ENCODE measurements at regions not wholly inside any gene's neighbourhood (a gene's known extent, or its start where the extent isn't known, plus 50 kb on each side); places are given as distances from the start of the nearest gene placed in this dataset.

- no peak for DNase-seq (ENCODE audit: low read depth, low spot score)
- FAIRE-seq = no peak
- Histone ChIP-seq H3K36me3 (ENCODE audit: control insufficient read depth in 2 of 2, extremely low read depth in 1 of 2, insufficient read depth in 2 of 2, low read length in 2 of 2) (no peaks in the 10 kb centered on the region), H2AFZ (ENCODE audit: control insufficient read depth, low read length) (peak overlapping the region; percentile 39), H3K27ac (ENCODE audit: control insufficient read depth, insufficient read depth, low read length) (no peak overlapping the region), H3K79me2 (ENCODE audit: control insufficient read depth, insufficient read depth, low read length) (no peaks in the 10 kb centered on the region), H3K27me3 (ENCODE audit: control insufficient read depth, extremely low read depth, insufficient read depth, low read length) (no peaks in the 10 kb centered on the region), H4K20me1 (ENCODE audit: control insufficient read depth, extremely low read depth, insufficient read depth, low read length) (no peaks in the 10 kb centered on the region), H3K4me2 (ENCODE audit: control insufficient read depth, extremely low read depth, insufficient read depth, low read depth, low read length) (no peak overlapping the region), H3K4me3 (ENCODE audit: control insufficient read depth in 2 of 3, extremely low read depth in 1 of 3, insufficient read depth in 2 of 3, low read depth in 1 of 3, low read length in 3 of 3) (no peak overlapping the region), H3K9me1 (ENCODE audit: control insufficient read depth, extremely low read depth, insufficient read depth, low read length) (no peaks in the 10 kb centered on the region), H3K9ac (ENCODE audit: control insufficient read depth, extremely low read depth, insufficient read depth, low read length) (no peak overlapping the region), H3K9me3 (ENCODE audit: control insufficient read depth, low read depth, low read length) (no peaks in the 10 kb centered on the region), H3K4me1 (ENCODE audit: control insufficient read depth, extremely low read depth, insufficient read depth, low read length) (peaks cover 41% of the 10 kb centered on the region)
- TF ChIP-seq CTCF (optimal IDR thresholded peaks at IDR 0.05 in 1 of 3, IDR thresholded peaks at IDR 0.05 in 1 of 3, conservative IDR thresholded peaks at IDR 0.05 in 1 of 3; ENCODE audit: extremely low read depth in 1 of 3, insufficient read depth in 2 of 3, low read length in 3 of 3) = no peak
- no peak for TF ChIP-seq EZH2 (IDR thresholded peaks at IDR 0.05; ENCODE audit: low read length)
- dilution Hi-C loops (cut with MboI; ENCODE audit: extremely low pct_ligation_motif_present, low sequenced_read_pairs) = no loop called here
Observed at GRCh38 chr4:101647710-101648034, 142.9 kb upstream of the BANK1 start.

- Histone ChIP-seq H2AFZ (ENCODE audit: control insufficient read depth, low read length) (no peak overlapping the region), H3K9me1 (ENCODE audit: control insufficient read depth, extremely low read depth, insufficient read depth, low read length) (no peaks in the 10 kb centered on the region), H3K4me3 (ENCODE audit: control insufficient read depth in 2 of 3, extremely low read depth in 1 of 3, insufficient read depth in 2 of 3, low read depth in 1 of 3, low read length in 3 of 3) (no peak overlapping the region), H3K9me3 (ENCODE audit: control insufficient read depth, low read depth, low read length) (no peaks in the 10 kb centered on the region), H3K36me3 (ENCODE audit: control insufficient read depth in 2 of 2, extremely low read depth in 1 of 2, insufficient read depth in 2 of 2, low read length in 2 of 2) (no peaks in the 10 kb centered on the region), H4K20me1 (ENCODE audit: control insufficient read depth, extremely low read depth, insufficient read depth, low read length) (no peaks in the 10 kb centered on the region), H3K4me1 (ENCODE audit: control insufficient read depth, extremely low read depth, insufficient read depth, low read length) (peaks cover 30% of the 10 kb centered on the region), H3K4me2 (ENCODE audit: control insufficient read depth, extremely low read depth, insufficient read depth, low read depth, low read length) (no peak overlapping the region), H3K79me2 (ENCODE audit: control insufficient read depth, insufficient read depth, low read length) (no peaks in the 10 kb centered on the region), H3K9ac (ENCODE audit: control insufficient read depth, extremely low read depth, insufficient read depth, low read length) (no peak overlapping the region), H3K27me3 (ENCODE audit: control insufficient read depth, extremely low read depth, insufficient read depth, low read length) (no peaks in the 10 kb centered on the region), H3K27ac (ENCODE audit: control insufficient read depth, insufficient read depth, low read length) (no peak overlapping the region)
- TF ChIP-seq CTCF (optimal IDR thresholded peaks at IDR 0.05 in 1 of 3, IDR thresholded peaks at IDR 0.05 in 1 of 3, conservative IDR thresholded peaks at IDR 0.05 in 1 of 3; ENCODE audit: extremely low read depth in 1 of 3, insufficient read depth in 2 of 3, low read length in 3 of 3) (no peak), EZH2 (IDR thresholded peaks at IDR 0.05; ENCODE audit: low read length) (no peak)
- DNase-seq (ENCODE audit: low read depth, low spot score) (no peak), FAIRE-seq (no peak)
- dilution Hi-C loops (cut with MboI; ENCODE audit: extremely low pct_ligation_motif_present, low sequenced_read_pairs) = no loop called here
Observed at GRCh38 chr4:101644516-101644915, 146.0 kb upstream of the BANK1 start.
